ENCODE measurements at regions not wholly inside any gene's neighbourhood (a gene's known extent, or its start where the extent isn't known, plus 50 kb on each side); places are given as distances from the start of the nearest gene placed in this dataset.

- no peak for DNase-seq
- peaks cover 2 to 8% of the 10 kb centered on the region in 2 donors for H3K9me3 Mint-ChIP-seq
- Histone ChIP-seq H3K27ac (ENCODE audit: low read length) (no peak overlapping the region), H3K27me3 (ENCODE audit: control insufficient read depth, insufficient read depth, low read length) (no peaks in the 10 kb centered on the region), H3K9me3 (ENCODE audit: control insufficient read depth, insufficient read depth, low read length) (no peaks in the 10 kb centered on the region), H3K36me3 (ENCODE audit: control insufficient read depth, insufficient read depth, low read length) (no peaks in the 10 kb centered on the region), H3K4me1 (ENCODE audit: control insufficient read depth, insufficient read depth, low read length) (no peaks in the 10 kb centered on the region), H3K4me3 (ENCODE audit: low read length) (no peak overlapping the region)
- TF ChIP-seq, protein P1, sequence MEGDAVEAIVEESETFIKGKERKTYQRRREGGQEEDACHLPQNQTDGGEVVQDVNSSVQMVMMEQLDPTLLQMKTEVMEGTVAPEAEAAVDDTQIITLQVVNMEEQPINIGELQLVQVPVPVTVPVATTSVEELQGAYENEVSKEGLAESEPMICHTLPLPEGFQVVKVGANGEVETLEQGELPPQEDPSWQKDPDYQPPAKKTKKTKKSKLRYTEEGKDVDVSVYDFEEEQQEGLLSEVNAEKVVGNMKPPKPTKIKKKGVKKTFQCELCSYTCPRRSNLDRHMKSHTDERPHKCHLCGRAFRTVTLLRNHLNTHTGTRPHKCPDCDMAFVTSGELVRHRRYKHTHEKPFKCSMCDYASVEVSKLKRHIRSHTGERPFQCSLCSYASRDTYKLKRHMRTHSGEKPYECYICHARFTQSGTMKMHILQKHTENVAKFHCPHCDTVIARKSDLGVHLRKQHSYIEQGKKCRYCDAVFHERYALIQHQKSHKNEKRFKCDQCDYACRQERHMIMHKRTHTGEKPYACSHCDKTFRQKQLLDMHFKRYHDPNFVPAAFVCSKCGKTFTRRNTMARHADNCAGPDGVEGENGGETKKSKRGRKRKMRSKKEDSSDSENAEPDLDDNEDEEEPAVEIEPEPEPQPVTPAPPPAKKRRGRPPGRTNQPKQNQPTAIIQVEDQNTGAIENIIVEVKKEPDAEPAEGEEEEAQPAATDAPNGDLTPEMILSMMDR (IDR thresholded peaks at IDR 0.05) = no peak
- no peaks in the 10 kb centered on the region for H3K4me1 Mint-ChIP-seq
- 93% methylated on average over 1 of the region's 3 CpGs for WGBS (ENCODE audit: insufficient coverage)
- no peaks in the 10 kb centered on the region for H3K36me3 Mint-ChIP-seq
- no peak overlapping the region for H3K4me3 Mint-ChIP-seq
- no peak overlapping the region for H3K27ac Mint-ChIP-seq
- intact Hi-C loops (cut with micrococcal nuclease) = no loop called here
- no peaks in the 10 kb centered on the region for H3K27me3 Mint-ChIP-seq (ENCODE audit: low read depth in 2 of 2)
- ATAC-seq = no peak
Measured at GRCh38 chr2:211162911-211163310, 606.5 kb downstream of the CPS1 start.

DNA sequence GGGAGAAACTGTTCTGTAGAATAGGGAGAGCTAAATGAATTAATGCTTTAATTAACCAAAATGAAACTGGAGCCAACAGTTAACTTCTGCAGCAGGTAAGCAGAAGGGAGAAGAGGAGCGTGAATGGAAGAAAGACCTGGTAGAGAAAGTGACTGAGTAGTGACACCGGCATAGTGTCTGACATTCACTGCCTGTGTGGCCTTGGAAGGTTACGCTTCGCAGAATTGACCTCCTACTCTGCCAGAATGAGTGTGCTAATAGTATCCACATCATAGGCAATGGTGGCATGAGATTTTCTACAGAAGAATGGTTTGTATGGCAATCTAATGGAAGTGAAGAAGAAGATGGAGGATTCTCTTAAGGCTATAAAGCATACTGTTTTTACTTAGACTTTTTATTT, 614.4 kb downstream of the CPS1 start:
- no peak overlapping the region for H3K4me3 Mint-ChIP-seq
- TF ChIP-seq, protein P1 (IDR thresholded peaks at IDR 0.05) = no peak
- ATAC-seq (no peak), DNase-seq (no peak)
- no peak overlapping the region for H3K27ac Mint-ChIP-seq
- no peaks in the 10 kb centered on the region for H3K4me1 Mint-ChIP-seq
- intact Hi-C loops (cut with micrococcal nuclease) = no loop called here
- H3K4me3 ChIP-seq (ENCODE audit: low read length) = no peak overlapping the region
- H3K9me3 Mint-ChIP-seq = peaks cover 6 to 19% of the 10 kb centered on the region in 2 donors
- H3K27ac ChIP-seq (ENCODE audit: low read length) = no peak overlapping the region
- no peaks in the 10 kb centered on the region for H3K27me3 Mint-ChIP-seq (ENCODE audit: low read depth in 2 of 2)
- H3K36me3 Mint-ChIP-seq = no peaks in the 10 kb centered on the region
- no peaks in the 10 kb centered on the region for H3K9me3 ChIP-seq (ENCODE audit: control insufficient read depth, insufficient read depth, low read length)
- H3K36me3 ChIP-seq (ENCODE audit: control insufficient read depth, insufficient read depth, low read length) = no peaks in the 10 kb centered on the region
- WGBS (ENCODE audit: insufficient coverage) = 98% methylated on average over 4 of the region's 4 CpGs
- no peaks in the 10 kb centered on the region for H3K4me1 ChIP-seq (ENCODE audit: control insufficient read depth, insufficient read depth, low read length)
- no peaks in the 10 kb centered on the region for H3K27me3 ChIP-seq (ENCODE audit: control insufficient read depth, insufficient read depth, low read length)

GRCh38 chr2:211174021-211174420, 617.6 kb downstream of the CPS1 start:
- Mint-ChIP-seq H3K9me3 (peaks cover 6 to 16% of the 10 kb centered on the region in 2 donors), H3K36me3 (no peaks in the 10 kb centered on the region), H3K27me3 (ENCODE audit: low read depth in 2 of 2) (no peaks in the 10 kb centered on the region), H3K27ac (no peak overlapping the region), H3K4me1 (no peaks in the 10 kb centered on the region), H3K4me3 (no peak overlapping the region)
- Histone ChIP-seq H3K27me3 (ENCODE audit: control insufficient read depth, insufficient read depth, low read length) (no peaks in the 10 kb centered on the region), H3K9me3 (ENCODE audit: control insufficient read depth, insufficient read depth, low read length) (no peaks in the 10 kb centered on the region), H3K27ac (ENCODE audit: low read length) (no peak overlapping the region), H3K4me1 (ENCODE audit: control insufficient read depth, insufficient read depth, low read length) (no peaks in the 10 kb centered on the region), H3K36me3 (ENCODE audit: control insufficient read depth, insufficient read depth, low read length) (no peaks in the 10 kb centered on the region), H3K4me3 (ENCODE audit: low read length) (no peak overlapping the region)
- no peak for ATAC-seq
- DNase-seq = no peak
- WGBS (ENCODE audit: insufficient coverage) = 86% methylated on average over 2 of the region's 2 CpGs
- intact Hi-C loops (cut with micrococcal nuclease) = no loop called here
- TF ChIP-seq, protein P1 (IDR thresholded peaks at IDR 0.05) = no peak

- Histone ChIP-seq H3K36me3 (ENCODE audit: control insufficient read depth, insufficient read depth, low read length) (no peaks in the 10 kb centered on the region), H3K27ac (ENCODE audit: low read length) (no peak overlapping the region), H3K4me3 (ENCODE audit: low read length) (no peak overlapping the region), H3K27me3 (ENCODE audit: control insufficient read depth, insufficient read depth, low read length) (no peaks in the 10 kb centered on the region), H3K9me3 (ENCODE audit: control insufficient read depth, insufficient read depth, low read length) (no peaks in the 10 kb centered on the region), H3K4me1 (ENCODE audit: control insufficient read depth, insufficient read depth, low read length) (no peaks in the 10 kb centered on the region)
- H3K9me3 Mint-ChIP-seq = peaks cover 6 to 16% of the 10 kb centered on the region in 2 donors
- H3K4me3 Mint-ChIP-seq = no peak overlapping the region
- no peak overlapping the region for H3K27ac Mint-ChIP-seq
- intact Hi-C loops (cut with micrococcal nuclease) = no loop called here
- TF ChIP-seq, protein P1 (IDR thresholded peaks at IDR 0.05) = no peak
- ATAC-seq (no peak), DNase-seq (no peak)
- H3K27me3 Mint-ChIP-seq (ENCODE audit: low read depth in 2 of 2) = no peaks in the 10 kb centered on the region
- H3K4me1 Mint-ChIP-seq = no peaks in the 10 kb centered on the region
- H3K36me3 Mint-ChIP-seq = no peaks in the 10 kb centered on the region
- WGBS (ENCODE audit: insufficient coverage) = 73% methylated on average over 4 of the region's 4 CpGs
Measured at GRCh38 chr2:211174631-211175030, 618.2 kb downstream of the CPS1 start.
